HK-2 (cell line): ENCODE measurements at regions not wholly inside any gene's neighbourhood (a gene's known extent, or its start where the extent isn't known, plus 50 kb on each side); places are given as distances from the start of the nearest gene placed in this dataset.

Experiments used
- DNase-seq: peaks from one replicate; pipeline ENCODE4 v3.0.0-alpha.2; 2018; ENCODE audit not compliant: unreplicated experiment

DNA sequence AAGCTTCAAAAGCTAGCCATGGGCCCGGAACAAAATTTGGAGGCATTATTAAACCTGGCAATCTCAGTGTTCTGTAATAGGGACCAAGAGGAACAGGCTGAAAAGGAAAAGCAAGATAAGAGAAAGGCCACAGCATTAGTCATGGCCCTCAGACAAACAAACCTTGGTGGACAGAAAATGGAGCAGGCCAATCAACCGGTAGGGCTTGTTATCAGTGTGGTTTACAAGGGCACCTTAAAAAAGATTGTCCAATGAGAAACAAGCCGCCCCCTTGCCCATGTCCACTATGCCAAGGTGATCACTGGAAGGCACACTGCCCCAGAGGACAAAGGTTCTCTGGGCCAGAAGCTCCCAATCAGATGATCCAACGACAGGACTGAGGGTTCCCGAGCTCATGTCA, 653.9 kb upstream of the TMEM132C start:
- no peak for DNase-seq

- DNase-seq, result no peak
These were observed 646.9 kb upstream of the TMEM132C start for GRCh38 chr12:127619869-127620734.

DNA sequence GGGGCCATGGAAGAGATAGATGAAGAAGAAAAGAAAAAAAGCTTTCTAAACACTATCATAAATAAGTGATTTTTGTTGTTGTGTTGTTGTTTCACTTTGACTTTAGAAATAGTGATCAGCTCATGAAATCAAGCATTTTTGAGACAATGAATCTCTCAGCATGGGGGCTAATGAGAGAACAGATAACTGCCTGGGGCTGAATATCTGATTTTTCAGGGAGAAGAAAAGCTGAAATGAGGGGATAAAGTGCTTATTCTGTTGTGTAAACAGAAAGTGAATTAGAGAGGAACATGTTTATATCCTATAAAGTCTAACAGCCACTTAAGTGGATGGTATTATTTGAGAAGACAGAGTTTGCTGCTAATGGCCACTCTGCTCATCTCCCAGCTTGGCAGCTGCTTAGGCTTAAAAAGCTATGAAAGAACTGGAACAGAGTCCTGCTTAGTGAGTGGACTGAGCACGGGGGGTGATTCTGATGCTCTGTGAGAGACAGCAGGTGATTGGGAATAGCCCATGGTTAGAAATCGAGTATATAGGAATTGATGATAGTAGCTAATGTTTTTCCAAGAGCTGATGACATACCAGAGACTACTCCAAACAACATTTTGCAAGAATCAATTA, 646.1 kb upstream of the TMEM132C start:
- DNase-seq, result no peak

GRCh38 chr12:127621366-127621765, 645.6 kb upstream of the TMEM132C start:
- no peak for DNase-seq

DNA sequence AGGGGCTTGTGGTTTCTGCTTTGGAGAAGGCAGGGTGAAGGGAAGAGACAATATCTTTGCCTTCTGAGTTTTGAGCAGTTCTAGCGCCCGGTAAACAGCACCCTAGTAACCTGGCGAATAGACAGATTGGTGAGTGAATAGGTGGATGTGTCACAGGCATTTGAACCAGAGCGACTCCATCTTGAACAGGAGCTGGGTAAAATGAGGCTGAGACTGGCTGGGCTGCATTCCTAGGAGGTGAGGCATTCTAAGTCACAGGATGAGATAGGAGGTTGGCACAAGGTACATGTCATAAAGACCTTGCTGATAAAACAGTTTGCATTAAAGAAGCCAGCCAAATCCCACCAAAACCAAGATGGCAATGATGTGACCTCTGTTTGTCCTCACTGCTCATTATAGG, 643.6 kb upstream of the TMEM132C start:
- DNase-seq, result no peak

- DNase-seq, result no peak
These were observed 641.7 kb upstream of the TMEM132C start for GRCh38 chr12:127625176-127625771.

- DNase-seq, result no peak
These were observed 638.3 kb upstream of the TMEM132C start for GRCh38 chr12:127628645-127629044.

DNA sequence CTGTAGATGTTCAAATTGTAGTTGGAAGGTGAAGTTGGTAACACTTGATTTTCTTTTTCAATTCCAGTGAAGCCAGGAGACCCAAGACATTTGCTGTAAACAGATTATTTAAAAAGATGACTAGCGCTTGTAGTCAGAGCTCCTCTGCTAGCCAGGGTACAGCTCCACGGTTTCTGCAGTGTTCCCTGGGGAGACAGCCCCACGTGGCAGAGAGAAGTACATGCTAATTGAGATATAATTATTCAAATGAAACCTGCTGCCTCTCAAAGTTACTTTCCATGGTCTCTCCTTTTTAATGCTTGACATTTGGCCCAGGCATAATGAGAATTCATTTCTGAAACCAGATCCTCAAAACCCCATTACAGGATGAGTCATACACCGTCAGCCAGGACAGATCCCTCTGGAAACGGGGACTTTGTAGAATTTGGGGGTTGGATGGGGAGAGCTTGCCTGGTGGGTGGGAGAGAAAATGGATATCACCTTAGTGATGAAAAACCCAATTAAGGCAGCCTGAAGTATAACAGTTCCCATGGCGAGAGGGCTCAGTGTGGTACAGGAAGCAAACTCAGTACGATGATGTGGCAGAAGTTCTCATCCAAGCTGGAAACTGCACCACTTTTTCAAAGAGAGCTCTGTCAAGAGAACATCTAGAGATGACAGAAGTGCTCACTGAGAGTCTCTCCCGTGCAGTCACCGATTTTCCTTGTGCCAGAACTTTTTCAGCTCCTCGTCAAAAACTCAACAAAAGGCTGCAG, 637.7 kb upstream of the TMEM132C start:
- no peak for DNase-seq

DNA sequence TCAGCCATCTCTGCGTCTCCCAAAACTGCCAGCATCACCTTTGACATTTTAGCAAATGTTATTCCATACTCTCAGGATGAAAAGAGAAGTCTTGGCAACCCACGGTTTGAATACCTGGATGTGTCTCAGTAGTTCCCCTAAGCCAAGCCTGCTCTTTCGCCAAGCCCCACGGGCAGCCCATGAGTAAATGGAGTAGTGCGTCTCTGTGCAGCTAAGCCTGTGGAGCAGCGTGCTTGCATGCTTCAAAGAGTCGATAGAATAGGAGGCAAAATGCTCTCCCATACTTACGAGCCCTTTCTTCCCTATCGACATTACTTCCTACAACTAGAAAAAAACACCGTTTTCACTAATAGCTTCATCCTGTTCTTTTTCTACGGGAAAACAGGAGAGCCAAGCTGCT, 634.5 kb upstream of the TMEM132C start:
- DNase-seq, result no peak

DNA sequence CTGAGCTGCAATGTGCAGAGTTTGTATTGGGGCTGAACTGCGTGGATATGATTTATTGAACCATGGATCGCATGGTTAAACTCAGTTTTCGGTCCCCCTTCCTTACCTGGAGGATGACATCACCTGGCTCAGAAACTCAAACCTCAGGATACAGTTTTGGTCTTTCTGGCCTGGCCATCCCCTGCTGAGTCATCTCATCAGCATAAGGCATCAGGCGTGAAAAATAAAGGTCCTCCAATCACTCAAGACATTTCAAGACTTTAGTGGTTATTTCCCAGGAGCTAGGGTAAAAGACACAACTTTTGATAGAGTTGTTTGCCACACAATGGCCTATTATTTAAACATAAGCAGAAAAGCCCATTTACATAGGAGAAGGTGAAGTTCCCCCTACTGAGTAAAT, 631.1 kb upstream of the TMEM132C start:
- no peak for DNase-seq

- no peak for DNase-seq
These were observed 630.1 kb upstream of the TMEM132C start for GRCh38 chr12:127636882-127637281.

DNA sequence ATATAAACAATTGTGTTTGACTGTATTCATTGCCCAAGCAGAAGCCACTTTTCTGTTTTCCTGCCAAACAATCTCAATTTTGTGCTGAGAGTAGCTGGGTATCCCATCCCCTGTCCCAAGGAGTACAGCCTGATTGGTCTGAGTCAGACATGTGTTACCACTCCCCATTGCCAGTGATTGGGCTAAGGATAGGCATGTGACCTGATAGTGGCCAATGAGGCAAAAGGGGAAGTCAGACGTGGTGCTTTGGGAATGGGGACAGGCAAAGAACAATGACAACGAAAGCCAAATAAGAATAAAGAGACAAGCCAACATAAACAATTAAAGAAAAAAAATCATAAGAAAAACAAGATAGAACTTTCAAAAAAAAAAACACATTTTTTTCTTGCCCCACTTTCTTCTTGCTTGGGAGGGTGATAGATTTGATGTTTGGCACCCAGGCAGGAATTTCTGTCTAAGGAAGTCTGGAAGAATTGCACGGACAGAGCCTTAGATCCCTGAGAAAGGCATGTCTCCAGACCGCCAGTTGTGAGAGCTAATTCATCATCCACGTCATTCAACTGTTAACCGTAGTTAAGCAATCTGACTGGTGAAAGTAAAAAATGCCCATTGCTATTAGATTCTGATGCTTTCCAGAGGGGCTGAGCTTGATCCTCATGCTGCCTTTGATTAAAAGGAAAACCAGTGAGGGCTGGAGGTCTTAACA, 626.6 kb upstream of the TMEM132C start:
- DNase-seq, result no peak

GRCh38 chr12:127642208-127642607, 624.8 kb upstream of the TMEM132C start:
- DNase-seq, result no peak

DNA sequence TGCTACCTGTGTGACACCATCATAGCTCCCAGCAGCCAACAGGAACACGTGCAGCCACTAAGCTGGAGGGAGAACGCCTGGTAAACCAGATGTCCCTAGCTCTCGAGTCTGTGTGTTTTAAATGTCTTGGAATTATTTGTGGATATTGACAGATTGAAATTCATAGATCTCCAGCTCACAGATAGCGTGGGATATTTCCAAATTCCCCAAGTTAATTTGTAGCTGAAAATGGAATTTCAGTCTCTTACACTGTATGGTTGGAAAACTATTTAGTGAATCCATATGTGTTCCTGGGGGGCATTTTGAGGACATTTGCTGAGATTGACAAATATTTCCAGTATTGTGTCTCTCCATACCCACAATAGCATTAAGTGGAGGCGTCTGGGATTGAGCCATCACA, 618.6 kb upstream of the TMEM132C start:
- no peak for DNase-seq

GRCh38 chr12:127649961-127650360, 617.0 kb upstream of the TMEM132C start:
- no peak for DNase-seq

- DNase-seq, result no peak
These were observed 616.3 kb upstream of the TMEM132C start for GRCh38 chr12:127650626-127651025.

DNA sequence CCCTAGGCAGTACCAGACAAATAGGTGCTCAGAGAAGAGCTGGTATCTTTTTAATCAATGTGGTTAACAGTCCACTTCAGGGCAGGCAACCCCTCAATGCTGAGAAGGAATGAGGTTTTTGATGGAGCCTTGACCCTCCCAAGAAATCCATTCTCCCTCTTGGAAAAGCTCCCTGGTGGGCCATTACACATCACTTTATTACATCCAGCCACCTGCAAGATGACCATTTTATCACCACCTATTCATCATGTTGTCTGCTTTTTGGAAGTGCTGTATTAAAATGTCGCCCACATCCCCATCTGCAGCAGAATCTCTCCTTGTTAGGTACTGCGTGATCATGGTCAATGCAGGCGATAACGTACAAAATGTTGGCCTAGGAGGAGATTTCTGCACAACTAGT, 614.7 kb upstream of the TMEM132C start:
- DNase-seq, result no peak

- no peak for DNase-seq
These were observed 612.5 kb upstream of the TMEM132C start for GRCh38 chr12:127654383-127654985.

- DNase-seq, result no peak
These were observed 611.3 kb upstream of the TMEM132C start for GRCh38 chr12:127655691-127656090.

GRCh38 chr12:127656266-127656665, 610.7 kb upstream of the TMEM132C start:
- DNase-seq, result no peak

DNA sequence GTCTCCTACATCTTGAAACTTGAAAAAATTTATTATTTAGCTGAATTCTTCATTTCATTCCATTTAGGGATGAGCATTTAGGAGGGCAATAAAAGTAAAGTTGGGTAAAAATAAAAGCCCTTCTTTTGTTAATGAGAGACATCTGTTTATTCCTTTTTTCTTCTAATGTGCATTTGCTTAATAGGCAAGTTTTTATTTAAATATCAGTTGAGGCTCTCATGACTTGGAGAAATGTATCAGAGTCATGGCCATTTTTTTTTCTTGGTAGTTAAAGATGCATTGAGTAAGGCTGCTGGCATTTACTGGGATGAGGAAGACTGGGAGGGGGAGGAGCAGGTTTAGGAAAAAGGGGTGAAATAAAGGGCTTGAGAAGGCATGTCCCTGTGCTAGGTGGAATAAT, 609.9 kb upstream of the TMEM132C start:
- DNase-seq, result no peak
